ENCODE measurements at regions not wholly inside any gene's neighbourhood (a gene's known extent, or its start where the extent isn't known, plus 50 kb on each side); places are given as distances from the start of the nearest gene placed in this dataset.

DNA sequence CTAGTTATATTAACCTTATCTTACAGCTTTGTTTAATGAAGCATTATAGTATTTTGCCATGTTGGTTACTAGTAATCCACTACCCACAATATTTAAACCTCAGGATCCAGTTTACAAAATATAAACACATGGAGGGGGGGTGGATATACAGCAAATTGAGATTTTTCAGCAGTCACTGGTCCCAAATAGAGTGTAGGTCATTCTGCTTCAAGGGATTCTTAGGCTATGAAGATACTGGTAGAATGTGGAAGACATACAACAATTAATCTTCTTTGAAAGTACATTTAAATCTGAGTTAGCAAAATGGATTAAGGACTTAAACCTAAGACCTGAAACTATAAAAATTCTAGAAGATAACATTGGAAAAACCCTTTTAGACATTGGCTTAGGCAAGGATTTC is 569.6 kb downstream of the ZNF674 start:
- DNase-seq = no peak

DNA sequence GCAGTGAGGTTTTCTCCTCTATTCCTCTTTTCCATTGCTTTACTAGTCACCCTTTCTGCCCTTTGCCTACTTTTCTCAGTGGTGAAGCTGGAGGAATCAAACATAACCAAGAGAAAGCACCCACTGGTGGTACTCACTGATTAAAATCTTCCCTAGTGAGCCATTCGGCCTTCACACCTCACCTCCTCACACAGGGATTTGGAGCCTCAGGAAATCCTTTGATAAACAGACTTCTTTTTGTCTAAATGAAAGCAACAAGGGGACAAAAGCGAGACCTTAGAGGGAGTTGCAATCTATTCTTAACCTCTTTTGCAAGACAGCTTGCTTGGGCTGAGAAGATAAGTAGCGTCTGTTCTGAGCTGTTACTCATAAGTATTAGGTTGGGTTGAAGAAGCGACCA is 572.6 kb downstream of the ZNF674 start:
- no peak for DNase-seq

DNA sequence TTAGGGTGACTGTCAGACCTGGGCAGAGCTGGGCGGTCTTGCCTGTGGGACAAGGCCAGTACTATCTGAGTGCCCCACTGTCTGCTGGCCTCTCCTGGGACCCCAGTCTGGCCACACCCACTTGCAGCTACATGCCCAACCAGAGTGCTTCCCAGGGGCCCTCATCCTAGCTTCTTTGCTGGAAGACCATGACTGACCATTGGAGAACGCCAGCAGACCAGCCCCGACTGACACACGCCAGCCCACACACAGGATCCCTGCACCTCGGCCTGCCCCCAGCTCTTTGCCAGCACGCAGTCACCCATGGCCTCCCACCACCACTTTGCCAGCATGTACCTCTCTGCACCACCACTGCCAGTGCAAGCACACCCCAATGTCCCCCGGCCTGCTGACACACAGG is 585.7 kb downstream of the ZNF674 start:
- no peak for DNase-seq

DNA sequence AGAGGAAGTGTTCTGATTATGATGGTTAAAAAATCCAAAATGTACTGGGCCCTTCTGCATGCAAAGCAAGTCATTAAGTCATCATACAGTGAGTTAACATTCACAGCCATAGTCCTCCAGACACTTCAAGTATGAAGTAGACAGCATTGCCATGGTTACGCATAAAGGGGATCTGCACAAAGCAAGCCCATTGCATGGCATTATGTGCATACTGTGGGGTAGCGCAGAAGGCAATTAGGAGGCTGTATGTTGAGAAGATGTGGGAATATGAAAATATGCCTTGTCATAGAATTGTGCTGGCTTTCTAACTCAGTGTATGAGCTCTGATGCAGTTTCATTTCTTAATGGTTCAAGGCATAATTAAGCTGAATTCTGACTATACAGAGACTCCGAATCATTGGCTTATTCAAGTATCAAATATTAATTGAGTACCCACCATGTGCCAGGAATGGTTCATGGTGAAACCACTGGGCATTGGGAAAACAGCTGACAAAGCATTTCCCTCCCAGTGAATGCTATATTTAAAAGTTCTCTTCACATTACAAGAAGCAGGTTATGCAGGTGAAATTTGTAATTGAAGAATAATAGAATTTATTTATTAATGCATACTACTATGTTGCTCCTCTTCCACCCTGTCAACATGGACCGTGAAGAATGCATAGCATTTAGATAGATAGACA is 588.9 kb downstream of the ZNF674 start:
- no peak for DNase-seq

DNA sequence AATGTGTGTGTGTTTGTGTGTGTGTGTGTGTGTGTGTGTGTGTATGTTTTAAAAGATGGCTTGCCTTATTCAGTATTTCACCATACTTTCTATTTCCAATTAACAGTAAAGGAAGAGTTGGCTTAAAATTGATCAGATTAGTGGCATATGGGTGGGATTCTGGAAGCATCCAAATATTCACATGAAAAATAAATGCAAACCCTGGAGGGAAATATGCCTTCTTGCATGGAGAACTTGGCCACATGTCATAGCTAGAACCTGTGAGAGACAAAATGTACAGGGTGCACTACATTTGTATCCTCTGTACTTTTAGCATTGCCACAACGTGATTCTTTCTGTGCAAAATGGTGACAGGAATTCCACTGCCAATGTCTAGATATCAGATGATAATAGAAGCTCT is 589.6 kb downstream of the ZNF674 start:
- no peak for DNase-seq

DNA sequence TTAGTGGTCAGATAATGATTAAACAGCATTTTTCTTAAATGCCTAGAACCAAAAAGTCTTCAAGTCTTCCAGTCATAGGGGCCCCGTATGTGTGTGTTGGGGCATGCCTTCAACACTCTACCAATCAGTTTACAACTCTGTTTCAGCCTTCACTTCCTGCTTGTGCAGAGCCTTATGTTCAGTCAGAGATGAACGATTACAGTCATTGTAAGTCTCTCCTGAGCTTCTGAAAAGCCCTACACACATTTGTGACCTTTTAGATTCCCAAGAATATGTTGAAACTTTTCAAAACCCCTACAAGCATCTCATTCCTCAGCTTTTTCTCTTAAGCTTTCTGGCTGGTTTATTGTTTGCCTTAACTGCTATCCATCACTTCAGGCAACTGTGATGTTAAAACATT is 591.2 kb downstream of the ZNF674 start:
- DNase-seq = no peak

DNA sequence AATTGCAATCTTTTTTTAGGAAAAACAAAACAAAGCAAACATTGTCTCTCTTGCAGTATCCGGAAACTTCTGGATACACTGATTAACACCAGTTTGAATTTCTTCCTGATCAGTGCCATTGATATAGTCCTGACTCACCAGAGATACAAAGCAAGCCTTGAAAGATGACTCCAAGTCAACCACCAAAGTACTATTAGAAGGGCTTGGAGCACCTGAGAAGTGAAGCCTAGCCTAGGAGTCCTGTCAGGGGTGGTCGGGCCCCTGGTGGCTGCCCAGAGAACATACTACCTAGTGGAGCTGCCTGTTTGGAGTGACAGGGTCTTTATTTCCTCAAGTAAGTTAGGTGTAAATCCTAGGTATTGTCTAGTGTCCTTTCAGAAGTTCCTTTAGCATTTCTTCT is 593.2 kb downstream of the ZNF674 start:
- DNase-seq = no peak

DNA sequence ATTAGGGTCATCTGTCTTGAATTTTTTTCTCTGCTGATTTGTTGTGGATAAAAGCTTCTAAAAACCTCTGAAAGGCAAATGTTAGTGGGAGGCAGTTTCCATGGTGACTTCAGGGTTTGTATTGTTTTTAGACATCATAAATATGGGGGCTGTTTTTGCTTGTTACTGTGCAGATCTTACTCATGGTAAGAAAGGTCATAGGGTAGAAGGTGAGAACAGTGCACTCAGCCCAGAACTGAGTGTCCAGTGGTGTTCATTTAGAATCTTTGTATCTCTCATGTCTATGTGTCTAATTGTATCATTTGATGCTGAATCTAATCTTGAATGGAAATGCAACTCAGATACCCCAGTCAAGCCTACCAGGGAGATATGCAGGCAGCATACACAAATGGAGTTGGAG is 609.8 kb downstream of the ZNF674 start:
- no peak for DNase-seq

DNA sequence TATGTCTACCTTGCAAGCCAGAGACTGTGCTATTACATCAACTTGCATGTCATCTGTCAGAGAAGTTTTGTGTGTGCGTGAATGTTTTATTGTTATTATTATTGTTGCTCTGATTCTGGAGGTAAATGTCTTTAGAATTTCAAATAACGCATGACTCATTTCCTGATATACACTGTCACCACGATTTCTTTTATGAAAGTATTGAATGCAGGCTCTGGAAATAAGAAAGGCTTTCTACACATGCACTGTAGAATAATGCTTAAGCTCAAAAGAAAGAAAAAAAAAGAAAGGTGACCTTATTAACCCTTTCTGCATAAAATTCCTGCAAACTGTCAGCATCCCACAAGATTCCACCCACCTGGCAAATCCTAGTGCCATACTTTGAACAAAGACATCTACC is 632.9 kb downstream of the ZNF674 start:
- no peak for DNase-seq

DNA sequence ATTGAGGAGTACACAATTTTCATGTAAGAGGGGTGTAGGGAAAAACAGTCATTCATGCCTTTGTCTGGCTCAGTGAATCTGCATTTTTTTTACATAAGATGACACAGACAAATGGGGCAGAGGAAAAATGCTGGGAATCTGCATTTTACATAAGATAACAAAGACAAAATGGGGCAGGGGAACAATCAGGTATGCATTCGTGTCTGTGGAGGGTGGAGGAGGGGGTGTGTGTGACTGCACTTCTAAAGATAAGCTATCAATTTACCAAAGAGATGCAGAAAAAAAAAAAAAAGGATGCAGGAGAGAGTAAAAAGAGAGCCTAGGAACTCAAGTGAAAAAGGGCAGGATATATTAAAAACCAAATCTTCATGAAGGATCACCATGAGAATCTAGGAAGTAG is 637.4 kb downstream of the ZNF674 start:
- no peak for DNase-seq

DNA sequence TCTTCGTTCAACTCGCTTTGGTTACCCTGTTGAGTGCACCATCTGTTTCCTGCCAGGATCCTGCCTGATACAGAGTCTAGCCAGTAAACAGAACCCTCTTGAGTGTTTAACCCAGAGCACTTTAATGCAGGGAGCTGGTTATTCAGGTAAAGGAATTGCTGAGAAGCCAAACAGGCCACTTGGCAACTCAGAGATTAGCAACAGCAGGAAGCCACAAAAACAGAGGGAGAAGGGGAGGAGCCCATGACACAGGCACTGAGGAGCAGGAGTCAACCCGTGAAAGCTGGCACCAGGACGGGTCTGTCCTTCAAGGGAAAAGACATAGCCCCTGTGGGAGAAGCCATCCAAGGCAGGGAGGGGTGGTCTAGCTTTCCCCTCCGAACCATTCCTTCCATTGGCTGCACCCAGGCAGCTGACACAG is 641.4 kb downstream of the ZNF674 start:
- DNase-seq = no peak

DNA sequence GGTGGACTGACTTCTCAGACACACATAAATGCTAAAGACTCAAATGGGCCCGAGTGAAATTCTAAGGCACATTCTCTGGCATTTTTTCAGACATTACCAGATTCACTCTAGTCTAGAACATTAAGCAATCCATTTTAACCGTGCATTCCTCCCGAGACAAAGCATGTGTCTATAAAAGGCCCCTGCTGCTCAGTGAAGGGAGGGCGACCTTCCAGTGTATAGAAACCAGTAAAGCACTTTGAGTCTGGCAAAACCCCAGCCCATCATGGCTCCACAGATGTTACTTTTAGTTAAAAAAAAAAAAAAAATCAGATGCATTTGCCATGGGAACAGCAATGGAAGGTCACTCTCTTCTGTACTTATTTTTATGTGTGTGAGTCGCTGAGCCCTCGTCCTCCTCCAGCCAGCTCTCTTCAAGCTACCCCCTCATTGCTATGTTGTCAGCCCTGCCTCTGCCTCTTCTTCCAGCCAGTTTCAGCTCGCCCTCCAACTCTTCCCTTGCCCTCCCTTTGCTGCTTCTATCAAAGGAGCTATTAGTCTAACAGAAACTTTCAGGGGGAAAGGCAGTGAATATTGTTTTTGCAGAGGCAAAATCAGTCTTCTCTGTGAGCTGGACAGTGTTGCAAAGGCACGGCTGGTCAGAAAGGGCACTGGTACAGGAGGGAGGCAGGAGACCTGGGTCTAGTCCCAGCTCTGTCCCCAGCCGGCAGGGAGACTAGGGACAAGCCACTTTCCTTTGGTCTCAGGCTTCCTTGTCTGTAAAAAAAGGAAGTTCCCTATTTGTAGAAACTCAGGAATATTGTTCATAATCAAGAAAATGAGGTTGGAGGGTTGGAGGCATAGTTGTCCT is 644.2 kb downstream of the ZNF674 start:
- no peak for DNase-seq

DNA sequence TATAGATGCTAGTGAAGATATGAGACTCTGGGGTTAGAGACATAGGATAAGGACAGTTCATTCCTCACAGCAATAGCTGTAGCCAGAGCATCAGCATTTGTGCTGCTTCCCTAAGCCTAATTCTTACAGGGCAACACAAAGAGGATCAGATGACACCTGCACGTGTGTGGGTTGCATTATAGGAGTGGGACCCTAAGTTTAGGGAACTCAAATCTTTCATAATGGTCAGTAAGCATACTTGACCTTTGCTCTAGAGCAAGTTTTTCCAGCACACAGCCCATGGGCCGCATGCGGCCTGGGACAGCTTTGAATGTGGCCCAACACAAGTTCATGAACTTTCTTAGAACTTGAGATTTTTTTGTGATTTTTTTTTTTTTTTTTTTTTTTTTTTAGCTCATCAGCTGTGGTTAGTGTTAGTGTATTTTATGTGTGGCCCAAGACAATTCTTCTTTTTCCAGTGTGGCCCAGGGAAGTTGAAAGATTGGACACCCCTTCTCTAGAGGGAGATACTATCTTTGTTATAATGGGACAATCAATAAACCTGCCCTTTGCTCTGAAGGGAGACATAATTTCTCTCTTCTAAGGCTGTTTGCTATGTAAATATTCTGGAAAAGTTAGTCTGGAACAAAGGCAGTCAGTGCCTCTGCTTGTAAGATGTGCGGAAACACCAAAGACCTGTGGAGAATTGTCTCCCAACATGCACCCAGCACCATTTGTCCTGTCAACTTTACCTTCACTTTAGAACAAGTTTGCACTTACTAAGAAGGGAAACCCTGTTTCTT is 650.2 kb downstream of the ZNF674 start:
- DNase-seq = no peak

DNA sequence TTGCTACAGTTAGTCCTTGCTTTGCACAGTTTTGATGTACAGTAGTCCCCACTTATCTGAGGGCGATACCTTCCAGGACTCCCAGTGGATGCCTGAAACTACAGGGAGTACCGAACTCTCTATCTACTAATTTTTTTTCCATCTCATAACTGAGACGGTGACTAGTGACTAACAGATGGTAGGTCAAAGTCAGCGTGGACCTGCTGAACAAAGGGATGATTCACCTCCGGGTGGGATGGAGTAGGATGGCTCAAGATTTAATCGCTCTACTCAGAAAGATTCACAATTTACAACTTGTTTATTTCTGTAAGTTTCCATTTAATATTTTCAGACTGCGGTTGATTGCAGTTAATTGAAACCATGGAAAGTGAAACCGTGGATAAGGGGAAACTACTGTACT is 655.8 kb downstream of the ZNF674 start:
- DNase-seq = no peak

DNA sequence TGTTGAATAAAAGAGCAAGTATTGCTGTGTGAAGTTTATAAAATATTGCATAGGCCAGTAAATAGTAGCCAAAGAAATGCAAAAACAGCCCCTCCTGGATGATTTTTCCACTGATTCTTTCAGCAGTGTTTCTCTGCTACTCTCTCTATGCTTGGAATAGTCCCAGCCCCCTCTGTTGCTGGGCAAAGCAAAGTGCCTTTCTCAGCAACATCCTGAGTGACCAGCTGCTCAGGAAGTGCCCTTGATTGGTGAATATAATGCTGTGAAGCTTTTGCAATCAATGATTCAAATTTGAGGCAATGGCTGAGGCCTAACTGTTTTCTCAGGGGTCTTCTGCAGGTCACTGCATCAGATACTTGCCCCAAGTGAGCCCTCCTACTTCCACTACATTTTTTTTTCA is 656.7 kb downstream of the ZNF674 start:
- no peak for DNase-seq

DNA sequence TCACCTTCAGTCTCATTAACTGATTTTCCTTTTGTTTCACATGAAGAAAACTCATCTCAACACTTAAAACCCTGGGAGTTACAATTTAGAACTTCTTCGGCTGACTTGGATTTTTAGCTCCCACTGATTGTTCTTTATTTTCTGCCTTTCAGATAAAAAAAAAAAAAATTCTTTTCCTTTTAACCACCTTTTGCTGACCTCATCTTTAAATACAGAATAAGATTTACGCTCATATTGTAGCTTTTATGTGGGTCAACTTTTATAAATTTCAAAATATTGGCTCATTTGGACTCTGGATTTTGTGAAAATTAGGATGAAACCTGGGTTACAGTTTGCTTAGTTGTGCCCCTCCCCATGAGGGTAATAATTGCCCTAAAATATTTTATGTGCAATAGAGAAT is 659.3 kb downstream of the ZNF674 start:
- DNase-seq = no peak

DNA sequence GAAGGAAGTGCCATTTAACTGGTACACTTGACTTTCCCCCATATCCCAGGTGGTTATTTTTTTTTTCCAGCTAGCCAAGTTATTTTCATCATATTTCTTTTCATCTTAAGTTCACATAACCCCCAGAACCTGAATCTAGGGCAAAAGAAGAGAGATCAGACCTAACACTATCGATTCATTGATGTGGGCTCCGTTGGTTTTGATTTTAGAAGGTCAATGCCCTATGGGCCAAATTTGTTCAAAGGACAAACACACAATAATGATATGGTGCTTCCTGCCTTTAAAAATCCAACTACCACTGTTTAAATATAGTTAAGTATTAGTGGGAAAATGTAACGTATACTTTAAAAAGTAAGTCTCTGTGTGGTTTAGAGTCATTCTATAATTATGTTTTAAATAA is 665.7 kb downstream of the ZNF674 start:
- DNase-seq = no peak

DNA sequence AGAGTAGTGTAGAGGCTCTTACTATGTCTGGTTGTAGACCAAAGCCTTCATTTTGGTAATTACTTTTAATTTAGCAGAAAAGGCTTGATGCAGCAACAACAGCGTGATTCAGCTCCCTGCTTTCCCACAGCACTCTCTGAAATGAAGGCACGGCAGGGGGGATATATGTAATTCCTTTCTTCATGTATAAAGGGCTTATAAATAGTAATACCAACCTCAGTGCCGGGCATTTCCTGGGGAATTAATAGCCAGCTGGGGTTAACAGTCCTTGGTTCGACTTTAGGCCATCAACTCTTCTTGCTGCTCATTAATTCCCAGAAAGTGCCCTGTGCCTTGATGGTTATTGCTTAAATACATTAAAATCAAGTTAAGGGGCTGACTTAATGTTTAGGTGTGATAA is 669.0 kb downstream of the ZNF674 start:
- DNase-seq = no peak

DNA sequence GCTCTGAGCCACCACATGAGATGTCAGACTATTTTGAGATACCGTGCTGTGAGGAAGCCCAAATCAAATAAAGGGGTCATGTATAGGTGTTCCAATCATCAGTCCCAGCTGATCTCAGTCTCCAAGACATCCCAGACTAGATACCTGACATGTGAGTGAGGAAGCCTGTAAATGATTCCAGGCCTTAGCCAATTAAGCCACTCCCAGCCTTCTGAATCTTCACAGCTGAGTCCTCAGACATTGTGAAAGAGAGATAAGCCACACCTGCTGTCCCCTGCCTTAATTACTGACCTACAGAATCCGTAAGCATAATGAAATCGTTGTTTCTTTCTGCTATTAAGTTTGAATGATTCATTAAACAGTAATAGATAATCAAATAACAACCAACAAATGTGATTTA is 671.4 kb downstream of the ZNF674 start:
- DNase-seq = no peak

DNA sequence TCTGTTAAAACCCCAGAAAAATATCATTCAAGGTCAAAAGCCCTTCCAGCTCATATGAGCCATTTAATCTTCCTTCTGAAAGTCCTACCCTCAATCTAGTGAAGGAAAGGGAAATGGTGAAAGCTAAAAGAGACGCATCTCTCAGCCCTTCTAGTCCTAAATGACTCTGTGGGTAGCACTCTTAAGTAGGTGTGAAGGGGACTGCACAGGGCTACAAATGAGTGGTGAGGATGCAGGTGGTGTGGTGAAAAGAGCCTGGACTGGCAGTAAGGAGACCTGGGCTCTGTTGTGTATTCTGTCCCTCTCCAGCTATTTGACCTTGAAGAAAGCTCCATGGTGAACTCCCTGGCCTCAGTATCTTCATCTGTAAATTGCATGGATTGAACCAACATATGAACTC is 671.8 kb upstream of the DIPK2B start:
- DNase-seq = no peak

DNA sequence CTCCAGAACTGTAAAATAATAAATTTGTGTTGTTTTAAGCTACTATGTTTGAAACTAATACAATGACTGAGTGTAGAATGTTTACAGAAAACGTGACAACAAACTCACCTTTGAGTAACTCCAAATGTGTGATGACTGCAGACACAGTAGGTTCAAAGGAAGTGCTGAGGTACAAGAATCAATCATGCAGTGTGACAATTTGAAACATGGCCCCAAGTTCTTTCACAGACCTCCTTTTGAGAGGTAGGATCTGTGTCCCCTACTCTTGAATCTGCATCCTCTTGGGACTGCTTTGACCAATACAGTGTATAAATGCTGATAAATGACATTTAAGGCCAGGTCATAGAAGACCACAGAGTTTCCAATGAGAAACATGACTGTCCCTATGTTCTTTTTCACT is 667.7 kb upstream of the DIPK2B start:
- no peak for DNase-seq

DNA sequence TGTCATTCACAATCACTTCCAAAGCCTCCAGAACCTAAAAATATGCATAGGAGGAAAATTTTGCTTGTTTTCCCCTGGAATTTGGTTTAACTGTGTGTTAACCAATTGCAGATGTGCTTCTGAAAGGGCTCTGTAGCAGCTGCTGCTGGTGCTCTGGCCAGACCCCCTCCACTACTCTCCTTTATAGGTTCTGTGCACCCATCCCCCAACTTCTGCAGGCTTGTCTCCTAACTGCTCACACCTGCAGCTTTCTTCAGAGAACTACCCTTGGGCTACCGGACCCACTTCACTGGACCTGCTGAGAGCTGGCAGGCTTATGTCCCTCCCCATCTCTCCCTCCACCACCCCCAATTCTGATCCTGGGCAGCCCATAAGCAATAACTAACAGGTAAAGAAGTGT is 662.1 kb upstream of the DIPK2B start:
- no peak for DNase-seq

DNA sequence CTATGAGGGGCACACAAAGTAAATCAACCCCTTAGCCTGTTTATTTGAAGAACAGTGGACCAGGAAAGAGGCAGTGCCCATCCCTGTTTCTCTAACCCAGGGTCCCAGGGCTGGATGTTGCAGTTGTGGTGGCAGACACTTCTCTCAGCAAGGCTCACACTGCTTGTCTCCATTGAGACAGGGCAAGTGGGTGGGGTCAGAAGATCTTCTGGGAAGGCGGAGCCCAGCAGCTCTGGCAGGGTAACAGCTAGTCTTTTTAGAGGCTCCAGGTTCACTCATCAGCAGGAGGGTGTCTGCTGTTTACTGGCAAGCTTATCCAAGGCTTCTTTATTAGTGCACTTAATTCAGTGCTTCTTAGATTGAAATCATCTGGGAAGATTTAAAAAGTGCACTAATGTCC is 659.8 kb upstream of the DIPK2B start:
- no peak for DNase-seq

DNA sequence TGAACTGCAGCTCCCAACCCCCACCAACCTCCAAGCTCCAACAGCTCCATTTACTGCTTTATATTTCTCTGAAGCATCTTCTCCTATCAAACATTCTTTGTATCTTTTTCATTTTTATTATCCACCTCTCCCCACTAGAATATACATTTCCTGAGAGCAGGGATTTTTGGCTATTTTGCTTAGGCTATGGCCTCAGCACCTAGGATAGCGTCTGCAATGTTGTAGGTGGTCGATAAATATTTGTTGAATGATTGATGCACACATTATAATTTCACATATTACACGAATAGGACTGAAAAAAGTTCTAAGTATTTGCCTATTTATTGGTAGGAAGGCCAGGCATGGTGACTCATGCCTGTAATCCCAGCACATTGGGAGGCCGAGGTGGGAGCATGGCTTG is 658.7 kb upstream of the DIPK2B start:
- no peak for DNase-seq
